ENCODE measurements at regions not wholly inside any gene's neighbourhood (a gene's known extent, or its start where the extent isn't known, plus 50 kb on each side); places are given as distances from the start of the nearest gene placed in this dataset.
"Not testable (repeated sequence)": the region's sequence is repeated elsewhere in the genome, so short reads cannot be mapped to it uniquely, and the experiment has no call there.

DNA sequence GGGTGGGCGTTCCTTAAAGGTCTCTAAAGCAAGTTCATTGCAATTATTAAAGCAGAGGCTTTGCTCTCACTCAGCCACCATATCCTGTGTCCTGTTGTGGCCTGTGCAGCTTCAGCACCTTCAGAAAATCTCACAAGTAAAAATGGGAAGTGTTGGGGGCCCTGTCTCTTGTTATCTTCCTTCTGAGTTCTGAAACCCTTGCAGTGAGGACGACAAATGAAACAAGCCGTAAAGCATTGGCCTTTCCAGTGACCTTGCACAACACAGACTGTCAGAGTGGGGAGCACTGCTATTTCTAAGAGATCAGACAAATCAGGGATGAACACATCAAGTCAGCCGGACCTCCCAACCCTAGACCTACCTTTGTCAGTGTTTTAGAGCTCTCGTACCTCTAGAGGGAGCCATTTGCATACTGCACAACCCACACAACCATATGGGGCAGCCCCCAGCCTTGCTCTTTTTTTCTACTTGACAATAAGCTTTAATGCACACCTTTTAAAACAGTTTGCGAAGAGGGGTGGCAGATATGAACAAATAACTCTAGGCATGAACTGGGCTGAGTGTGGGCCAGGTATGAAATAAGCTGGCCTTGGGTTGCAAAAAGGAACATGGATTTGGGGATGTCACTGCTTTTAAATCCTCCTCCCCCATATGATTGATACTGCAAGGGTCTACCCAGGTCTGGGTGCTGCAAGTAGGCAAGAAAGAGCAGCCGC is 89.8 kb downstream of the KATNIP start:
- no peak for DNase-seq

DNA sequence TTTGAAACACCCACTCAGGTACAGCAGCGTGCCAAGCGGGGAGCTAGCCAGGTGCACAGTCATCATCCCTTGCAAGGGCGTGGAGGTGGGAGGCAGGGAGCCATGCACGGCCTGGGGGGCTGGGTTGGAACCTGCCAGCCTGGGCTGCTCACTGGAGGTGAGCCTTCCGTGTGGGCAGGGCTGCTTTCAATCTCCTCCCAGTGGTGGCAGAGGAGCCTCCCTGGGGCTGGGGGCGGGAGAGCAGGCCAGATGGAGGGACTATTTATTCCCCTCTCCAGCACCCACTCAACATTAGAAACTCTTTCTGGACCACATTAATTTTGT is 90.3 kb downstream of the KATNIP start:
- DNase-seq: no peak

DNA sequence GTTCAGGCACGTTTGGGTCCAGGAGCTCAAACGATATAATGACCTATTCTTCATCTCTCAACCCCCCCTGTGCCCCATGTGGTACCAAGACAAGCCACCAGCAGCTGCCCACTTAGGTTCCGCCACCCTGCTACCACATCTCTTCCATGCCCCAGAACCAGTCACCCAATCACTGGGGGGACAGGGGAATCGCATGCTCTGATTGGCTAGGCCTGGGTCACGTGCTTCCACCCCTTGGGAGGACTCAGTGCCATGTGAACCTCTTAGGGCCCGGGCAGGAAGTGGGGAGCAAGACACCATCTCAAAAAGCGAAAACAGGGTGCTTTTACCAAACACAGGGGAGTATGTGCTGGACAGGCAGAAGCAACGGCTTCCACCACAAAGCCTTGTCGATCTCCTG is 91.3 kb downstream of the KATNIP start:
- no peak for DNase-seq

DNA sequence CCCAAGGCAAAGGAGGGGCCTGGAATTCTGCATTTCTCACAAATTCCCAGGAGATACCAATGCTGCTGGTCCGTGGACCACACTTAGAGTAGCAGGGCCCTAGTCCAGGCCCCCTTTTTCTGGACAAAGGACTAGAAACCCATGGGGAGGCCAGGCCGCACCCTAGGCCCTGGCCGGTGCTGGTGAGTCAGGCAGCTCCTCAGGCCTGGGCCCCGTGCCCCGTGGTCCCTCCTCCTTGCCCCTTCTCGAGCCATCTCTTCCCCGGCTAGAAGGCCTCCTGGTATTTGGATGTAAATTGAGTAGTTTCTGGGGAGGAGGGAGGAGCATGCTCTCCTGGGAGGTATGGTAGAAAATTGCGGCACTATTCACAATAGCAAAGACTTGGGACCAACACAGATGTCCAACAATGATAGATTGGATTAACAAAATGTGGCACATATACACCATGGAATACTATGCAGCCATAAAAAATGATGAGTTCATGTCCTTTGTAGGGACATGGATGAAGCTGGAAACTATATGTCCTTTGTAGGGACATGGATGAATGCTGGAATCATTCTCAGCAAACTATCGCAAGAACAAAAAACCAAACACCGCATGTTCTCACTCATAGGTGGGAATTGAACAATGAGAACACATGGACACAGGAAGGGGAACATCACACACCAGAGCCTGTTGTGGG is 91.9 kb downstream of the KATNIP start:
- not testable (repeated sequence) for DNase-seq

GRCh38 chr16:27642756-27643155 is 92.8 kb downstream of the KATNIP start:
- no peak for DNase-seq

GRCh38 chr16:27644165-27644564 is 94.2 kb downstream of the KATNIP start:
- DNase-seq: no peak

DNA sequence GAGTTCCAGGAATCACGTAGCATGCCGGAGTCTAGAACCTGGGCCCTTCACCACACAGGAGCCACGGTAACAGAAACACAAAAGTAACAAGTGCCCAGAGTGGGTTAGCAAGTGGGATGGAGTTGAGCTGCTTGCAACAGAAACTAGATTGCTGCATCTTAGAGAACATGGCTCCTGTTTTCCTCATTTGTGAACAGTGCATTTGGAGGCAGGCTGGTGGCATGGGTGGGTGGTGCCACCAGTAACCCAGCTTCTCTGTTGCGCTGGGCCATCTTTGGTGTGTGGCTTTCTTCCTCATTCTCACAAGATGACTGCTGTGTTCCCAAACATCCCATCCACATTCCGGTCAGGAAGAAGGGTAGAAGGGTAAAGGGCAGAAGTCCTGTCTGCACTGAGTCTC is 95.5 kb downstream of the KATNIP start:
- no peak for DNase-seq

DNA sequence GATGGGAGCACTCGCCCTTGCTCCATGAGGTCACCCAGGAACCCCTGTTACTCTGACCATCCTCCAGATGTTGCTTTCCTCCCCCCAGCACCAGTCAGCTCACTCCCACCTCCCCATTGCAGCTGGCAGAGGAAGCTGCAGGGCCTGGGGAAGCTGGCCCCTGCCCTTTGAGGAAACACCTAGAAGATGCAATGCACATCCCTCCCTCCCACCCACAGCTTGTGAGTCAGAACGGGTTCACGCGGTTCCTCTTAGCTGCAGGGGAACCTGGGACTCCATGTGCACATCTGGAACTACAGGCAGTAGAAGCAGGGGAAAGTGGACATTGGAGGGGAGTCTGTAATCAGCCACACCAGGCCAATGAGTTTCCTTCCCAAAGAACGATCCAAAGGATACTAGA is 96.9 kb downstream of the KATNIP start:
- no peak for DNase-seq

DNA sequence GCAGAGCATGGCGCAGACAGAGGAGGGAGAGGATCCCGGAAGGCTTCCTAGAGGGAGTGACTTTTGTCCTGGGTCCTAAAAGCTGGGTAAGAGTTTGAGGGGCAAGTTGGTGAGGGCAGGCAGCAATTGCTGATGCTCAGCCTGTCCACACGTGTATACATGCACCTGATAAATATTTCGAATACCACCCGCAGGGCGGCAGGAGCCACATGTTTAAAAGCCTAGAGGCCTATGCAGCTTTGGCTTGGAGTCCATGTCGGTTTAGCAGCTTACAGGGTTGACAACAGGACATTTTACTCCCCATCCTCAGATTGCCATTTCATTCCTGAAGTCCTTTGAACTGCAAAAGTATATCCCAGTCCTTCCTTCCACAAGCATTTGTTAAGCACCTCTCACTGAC is 99.1 kb downstream of the KATNIP start:
- no peak for DNase-seq

DNA sequence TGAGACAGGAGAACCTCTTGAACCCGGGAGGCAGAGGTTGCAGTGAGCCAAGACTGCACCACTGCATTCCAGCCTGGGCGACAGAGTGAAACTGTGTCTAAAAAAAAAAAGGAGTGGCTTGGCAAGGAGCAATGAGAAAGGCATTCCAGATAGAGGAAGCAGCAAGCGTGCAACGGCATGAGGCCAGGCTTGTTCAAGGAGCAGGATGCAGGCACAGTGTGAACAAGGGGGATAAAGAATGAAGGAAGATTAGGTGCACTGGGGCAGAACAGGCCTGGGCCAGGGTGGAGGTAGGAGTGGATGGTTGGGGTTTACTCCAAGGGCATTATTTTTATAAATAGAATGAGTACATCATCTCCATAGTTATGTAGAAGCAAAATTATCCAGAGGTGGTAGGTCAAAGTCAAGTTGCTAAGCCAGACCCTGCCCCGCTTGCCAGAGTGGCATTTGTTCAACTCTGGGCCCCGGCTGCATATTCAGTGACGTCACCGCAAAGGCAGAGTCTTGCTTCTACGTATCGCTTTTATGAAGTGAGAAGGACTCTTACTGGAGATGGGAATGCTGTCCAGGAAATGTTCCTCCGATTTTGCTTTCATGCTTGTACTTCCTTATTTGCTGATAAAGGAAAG is 100.2 kb downstream of the KATNIP start:
- no peak for DNase-seq

- no peak for DNase-seq
Measured at GRCh38 chr16:27651301-27651700, 101.4 kb downstream of the KATNIP start.

DNA sequence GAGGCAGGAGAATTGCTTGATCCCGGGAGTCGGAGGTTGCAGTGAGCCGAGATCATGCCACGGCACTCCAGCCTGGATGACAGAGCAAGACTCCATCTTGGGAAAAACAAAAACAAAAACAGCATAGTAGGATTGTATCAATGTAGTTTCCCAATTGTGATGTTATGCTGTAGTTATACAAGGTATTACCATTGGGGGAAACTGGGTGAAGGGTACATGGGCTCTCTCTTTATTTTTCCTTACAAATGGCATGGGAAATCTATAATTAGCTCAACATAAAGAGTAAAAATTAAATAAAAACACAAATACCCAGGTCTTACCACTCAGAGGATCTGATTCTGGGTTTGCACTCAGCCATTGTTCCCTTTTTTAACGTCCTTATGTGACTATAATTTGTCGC is 107.9 kb downstream of the KATNIP start:
- DNase-seq: no peak

DNA sequence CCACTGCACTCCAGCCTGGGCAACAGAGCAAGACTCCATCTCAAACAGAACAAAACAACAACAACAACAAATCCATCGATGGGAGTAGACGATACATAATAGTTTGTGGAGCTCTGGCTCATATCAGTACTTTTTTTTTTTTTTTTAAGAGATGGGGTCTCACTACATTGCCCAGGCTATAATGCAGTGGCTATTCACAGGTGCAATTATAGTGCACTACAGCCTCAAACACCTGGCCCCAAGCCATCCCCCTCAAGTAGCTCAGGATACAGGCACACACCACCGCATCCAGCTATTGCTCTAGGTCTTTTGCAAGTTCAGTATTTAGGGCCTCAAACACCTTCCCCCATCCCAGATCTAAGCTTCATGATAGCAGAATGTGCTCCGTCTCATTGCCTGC is 110.6 kb downstream of the KATNIP start:
- no peak for DNase-seq

GRCh38 chr16:27663235-27663634 is 113.3 kb downstream of the KATNIP start:
- not testable (repeated sequence) for DNase-seq

DNA sequence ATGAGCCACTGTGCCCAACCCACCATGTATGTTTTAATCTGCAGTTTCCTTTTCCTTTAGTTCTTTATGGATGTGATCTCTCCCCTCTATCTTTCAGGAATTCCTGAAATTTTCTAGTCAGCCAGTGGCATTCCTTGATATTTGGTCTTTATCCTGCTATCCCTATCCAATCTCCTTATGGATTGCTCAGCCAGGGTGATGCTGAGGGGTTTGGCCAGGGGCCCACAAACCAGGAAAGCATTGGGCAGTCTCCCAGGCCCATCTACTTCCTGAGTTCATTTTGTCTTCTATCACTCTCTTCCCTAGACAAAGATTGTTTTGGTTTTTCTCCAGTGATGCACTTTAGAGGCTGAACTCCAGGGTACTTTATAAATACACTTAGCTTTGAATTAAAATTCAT is 115.9 kb downstream of the KATNIP start:
- DNase-seq: no peak

DNA sequence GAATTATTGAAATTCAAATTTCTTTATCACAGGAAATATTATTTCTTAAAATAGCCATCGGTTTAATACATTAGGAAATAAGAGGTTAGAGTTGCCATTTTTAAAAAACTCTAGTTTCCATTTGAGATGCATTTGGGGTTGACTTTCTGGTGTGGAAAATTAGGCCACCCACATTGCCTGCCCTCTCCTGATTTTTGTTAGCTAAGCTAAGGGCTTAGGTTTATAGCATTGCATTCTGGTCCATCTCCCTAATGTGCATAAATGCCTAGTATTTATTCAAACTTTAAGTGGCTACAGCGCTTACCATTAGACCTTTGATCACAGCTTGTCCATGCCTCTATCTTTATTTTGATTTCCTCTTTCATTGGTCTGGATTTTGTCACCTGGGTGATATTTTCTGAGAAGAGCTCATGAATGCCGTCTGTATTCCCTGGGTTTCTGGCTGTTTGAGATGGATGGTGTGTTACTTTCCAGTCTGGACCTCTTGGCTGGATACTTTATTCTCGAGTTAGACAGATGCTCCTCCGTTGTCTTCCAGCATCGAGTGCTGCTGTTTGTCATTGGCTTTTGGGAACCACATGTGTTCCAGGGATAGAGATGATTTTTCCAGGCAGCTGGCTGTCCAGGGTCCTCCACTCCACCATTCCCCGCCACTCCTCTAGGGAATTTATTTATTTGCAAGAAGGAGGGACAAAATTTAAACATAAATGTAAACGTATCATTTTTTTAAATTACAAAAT is 120.3 kb downstream of the KATNIP start:
- DNase-seq: no peak

- no peak for DNase-seq
Measured at GRCh38 chr16:27671410-27671809, 121.5 kb downstream of the KATNIP start.

DNA sequence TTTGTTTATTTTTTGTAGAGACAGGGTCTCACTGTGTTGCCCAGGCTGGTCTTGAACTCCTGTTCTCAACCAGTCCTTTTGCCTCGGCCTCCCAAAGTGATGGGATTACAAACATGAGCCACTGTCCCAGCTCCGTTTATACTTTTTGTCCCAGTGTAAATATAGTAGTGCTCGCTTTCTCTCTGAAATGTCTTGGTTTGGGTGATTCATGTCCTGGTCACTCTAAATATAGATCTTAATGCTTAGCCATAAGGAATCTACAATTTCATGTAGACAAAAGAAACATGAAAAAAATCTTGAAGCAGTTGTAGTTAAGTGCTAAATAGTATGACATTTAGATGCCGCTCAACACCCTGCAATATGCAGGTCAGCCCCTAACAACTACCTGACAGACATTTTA is 126.9 kb downstream of the KATNIP start:
- DNase-seq: no peak

GRCh38 chr16:27677263-27677662 is 127.3 kb downstream of the KATNIP start:
- no peak for DNase-seq

DNA sequence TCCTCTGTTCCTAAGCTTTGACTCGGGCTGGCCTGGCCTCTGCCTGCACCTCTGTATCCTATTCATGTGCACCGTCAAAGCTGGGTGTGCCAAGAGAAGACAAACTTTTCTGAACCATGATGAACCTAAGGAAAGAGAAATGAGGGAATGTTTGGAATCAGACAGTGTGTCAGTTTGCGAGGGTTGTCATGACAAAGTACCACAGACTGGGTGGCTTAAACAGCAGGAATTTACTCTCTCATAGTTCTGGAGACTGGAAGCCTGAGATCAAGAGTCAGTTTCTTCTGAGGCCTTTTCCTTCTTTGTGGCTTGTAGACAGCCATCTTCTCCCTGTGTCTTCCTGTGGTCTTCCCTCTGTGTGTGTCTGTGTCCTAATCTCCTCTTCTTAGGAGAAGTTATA is 129.0 kb downstream of the KATNIP start:
- DNase-seq: no peak

DNA sequence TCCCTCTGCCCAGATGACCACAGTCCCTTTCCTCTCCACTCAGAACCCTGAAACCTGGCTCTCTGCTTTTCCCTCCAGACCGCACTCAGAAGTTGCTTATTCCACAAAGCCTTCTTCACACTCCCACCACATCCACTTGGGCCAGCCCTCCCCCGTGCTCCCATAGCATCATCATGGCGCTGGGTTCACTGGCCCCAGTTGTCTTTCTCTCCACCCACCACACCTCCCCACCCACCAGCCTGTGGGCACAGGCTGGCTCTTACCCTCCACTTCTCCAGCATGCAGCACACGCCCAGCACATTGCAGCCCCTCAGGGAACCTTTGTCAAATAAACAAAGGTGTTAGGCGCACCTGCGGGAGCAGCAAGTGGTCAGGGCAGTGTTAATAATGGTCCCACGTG is 130.0 kb downstream of the KATNIP start:
- no peak for DNase-seq

DNA sequence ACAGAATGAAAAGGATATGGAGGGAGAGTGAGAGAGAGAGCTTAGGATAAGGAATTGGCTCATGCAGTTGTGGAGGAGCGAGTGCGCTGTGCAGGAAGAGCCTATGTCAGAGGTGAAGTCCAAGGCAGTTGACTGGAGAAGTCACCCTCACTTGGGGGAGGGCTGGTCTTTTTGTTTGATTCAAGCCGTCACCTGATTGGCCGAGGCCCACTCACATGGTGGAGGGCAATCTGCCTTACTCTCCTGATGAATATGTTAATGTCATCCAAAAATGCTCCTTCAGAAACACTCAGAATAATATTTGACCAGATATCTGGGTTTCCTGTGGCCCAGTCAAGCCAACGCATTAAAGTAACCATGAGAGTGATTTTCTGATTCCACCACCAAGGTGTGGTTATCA is 131.7 kb downstream of the KATNIP start:
- DNase-seq: no peak

DNA sequence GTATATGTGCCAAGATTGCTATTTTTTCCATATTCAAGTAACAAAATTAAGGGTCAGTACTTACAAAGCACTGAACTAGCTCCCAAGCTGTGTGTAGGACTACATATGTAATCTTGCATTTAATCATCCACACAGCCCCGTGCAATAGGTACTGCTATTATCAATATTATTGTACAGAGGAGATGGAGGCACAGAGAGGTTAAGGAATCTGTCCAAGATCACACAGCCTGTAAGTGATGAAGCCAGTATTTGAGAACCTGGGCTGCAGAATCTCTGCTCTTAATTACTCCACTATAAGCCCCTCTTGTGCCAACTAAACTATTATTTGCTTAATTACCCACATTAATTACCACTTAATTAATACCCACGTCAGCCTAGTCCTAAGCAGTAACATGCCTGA is 134.1 kb downstream of the KATNIP start:
- no peak for DNase-seq

GRCh38 chr16:27685807-27686206 is 135.9 kb downstream of the KATNIP start:
- DNase-seq: no peak
